KOPT-K1 (cell line): ENCODE measurements at regions not wholly inside any gene's neighbourhood (a gene's known extent, or its start where the extent isn't known, plus 50 kb on each side); places are given as distances from the start of the nearest gene placed in this dataset.

ENCODE experiments used
- H3K27ac ChIP-seq: fragments of 200-600 bp; sonication (generic); 2 replicates; pipeline ENCODE4 v1.5.1; 2016; ENCODE audit warnings: antibody characterized with exemption, mild to moderate bottlenecking, low read depth, low read length; ENCODE audit not compliant: poor library complexity, severe bottlenecking
- H3K36me3 ChIP-seq: fragments of 200-600 bp; sonication (generic); 2 replicates; pipeline ENCODE4 v1.5.1; 2017; ENCODE audit warnings: antibody characterized with exemption, mild to moderate bottlenecking, low read length, moderate library complexity; ENCODE audit not compliant: insufficient read depth
- H3K9me3 ChIP-seq: fragments of 200-600 bp; sonication (generic); 2 replicates; pipeline ENCODE4 v1.5.1; 2017; ENCODE audit warnings: antibody characterized with exemption, low read length, mild to moderate bottlenecking; ENCODE audit not compliant: insufficient read depth, poor library complexity, severe bottlenecking

- no peak overlapping the region for H3K27ac ChIP-seq
Observed at GRCh38 chr10:57864765-57865680, 402.7 kb downstream of the IPMK start.

GRCh38 chr10:57849691-57850357 lies 417.9 kb downstream of the IPMK start:
- Histone ChIP-seq H3K27ac (no peak overlapping the region), H3K9me3 (no peaks in the 10 kb centered on the region), H3K36me3 (no peaks in the 10 kb centered on the region)

More at GRCh38 chr10:57864765-57865680, 402.7 kb downstream of the IPMK start:
- no peaks in the 10 kb centered on the region for H3K36me3 ChIP-seq
- H3K9me3 ChIP-seq: no peaks in the 10 kb centered on the region

GRCh38 chr10:57846307-57847065 lies 421.2 kb downstream of the IPMK start:
- Histone ChIP-seq H3K9me3 (no peaks in the 10 kb centered on the region), H3K27ac (no peak overlapping the region), H3K36me3 (no peaks in the 10 kb centered on the region)

GRCh38 chr10:57844387-57844998 lies 423.2 kb downstream of the IPMK start:
- Histone ChIP-seq H3K36me3 (no peaks in the 10 kb centered on the region), H3K9me3 (no peaks in the 10 kb centered on the region), H3K27ac (no peak overlapping the region)

- Histone ChIP-seq H3K27ac (no peak overlapping the region), H3K9me3 (no peaks in the 10 kb centered on the region), H3K36me3 (no peaks in the 10 kb centered on the region)
Observed at GRCh38 chr10:57830877-57831560, 436.7 kb downstream of the IPMK start.

GRCh38 chr10:57825015-57825414 lies 442.7 kb downstream of the IPMK start:
- Histone ChIP-seq H3K9me3 (no peaks in the 10 kb centered on the region), H3K27ac (no peak overlapping the region), H3K36me3 (no peaks in the 10 kb centered on the region)

GRCh38 chr10:57823398-57823797 lies 444.3 kb downstream of the IPMK start:
- Histone ChIP-seq H3K9me3 (no peaks in the 10 kb centered on the region), H3K27ac (no peak overlapping the region)

GRCh38 chr10:57822965-57823364 lies 444.7 kb downstream of the IPMK start:
- no peaks in the 10 kb centered on the region for H3K9me3 ChIP-seq
- no peaks in the 10 kb centered on the region for H3K36me3 ChIP-seq
- no peak overlapping the region for H3K27ac ChIP-seq

More at GRCh38 chr10:57823398-57823797, 444.3 kb downstream of the IPMK start:
- H3K36me3 ChIP-seq: no peaks in the 10 kb centered on the region

- no peaks in the 10 kb centered on the region for H3K9me3 ChIP-seq
- H3K27ac ChIP-seq: no peak overlapping the region
- H3K36me3 ChIP-seq: no peaks in the 10 kb centered on the region
Observed at GRCh38 chr10:57818522-57818921, 449.2 kb downstream of the IPMK start.

GRCh38 chr10:57817741-57818140 lies 450.0 kb downstream of the IPMK start:
- no peaks in the 10 kb centered on the region for H3K9me3 ChIP-seq
- H3K36me3 ChIP-seq: no peaks in the 10 kb centered on the region
- H3K27ac ChIP-seq: no peak overlapping the region

GRCh38 chr10:57815949-57816348 lies 451.7 kb downstream of the IPMK start:
- Histone ChIP-seq H3K9me3 (no peaks in the 10 kb centered on the region), H3K36me3 (no peaks in the 10 kb centered on the region), H3K27ac (no peak overlapping the region)

GRCh38 chr10:57809961-57810360 lies 457.7 kb downstream of the IPMK start:
- Histone ChIP-seq H3K27ac (no peak overlapping the region), H3K9me3 (no peaks in the 10 kb centered on the region), H3K36me3 (no peaks in the 10 kb centered on the region)

- no peak overlapping the region for H3K27ac ChIP-seq
- H3K36me3 ChIP-seq: no peaks in the 10 kb centered on the region
- no peaks in the 10 kb centered on the region for H3K9me3 ChIP-seq
Observed at GRCh38 chr10:57807906-57808305, 459.8 kb downstream of the IPMK start.

GRCh38 chr10:57806675-57807074 lies 461.0 kb downstream of the IPMK start:
- no peaks in the 10 kb centered on the region for H3K9me3 ChIP-seq
- no peaks in the 10 kb centered on the region for H3K36me3 ChIP-seq
- no peak overlapping the region for H3K27ac ChIP-seq
